Endodermal cell (in vitro differentiated cells): ENCODE measurements at regions not wholly inside any gene's neighbourhood (a gene's known extent, or its start where the extent isn't known, plus 50 kb on each side); places are given as distances from the start of the nearest gene placed in this dataset.
"Not testable (repeated sequence)": the region's sequence is repeated elsewhere in the genome, so short reads cannot be mapped to it uniquely, and the experiment has no call there.

Source experiments
- DNase-seq: peaks from one replicate; pipeline ENCODE4 v3.0.0-alpha.2; 2017
- H3K27ac ChIP-seq: 2 replicates; pipeline ENCODE4 v1.5.1; 2013; ENCODE audit warnings: mild to moderate bottlenecking, low read depth, low read length, moderate library complexity
- H3K27me3 ChIP-seq: 2 replicates; pipeline ENCODE4 v1.6.1; 2013; ENCODE audit warnings: mild to moderate bottlenecking, low read length, moderate library complexity; ENCODE audit not compliant: insufficient read depth, control insufficient read depth, poor library complexity, severe bottlenecking
- H3K36me3 ChIP-seq: 2 replicates; pipeline ENCODE4 v1.7.0; 2013; ENCODE audit warnings: mild to moderate bottlenecking, low read length, moderate library complexity; ENCODE audit not compliant: control insufficient read depth, insufficient read depth
- H3K4me1 ChIP-seq: one replicate; pipeline ENCODE4 v1.7.0; 2013; ENCODE audit warnings: low read length; ENCODE audit not compliant: control insufficient read depth, insufficient read depth
- H3K4me3 ChIP-seq: 2 replicates; pipeline ENCODE4 v1.5.1; 2013; ENCODE audit warnings: mild to moderate bottlenecking, low read length, moderate library complexity
- H3K9ac ChIP-seq: 2 replicates; pipeline ENCODE4 v1.6.1; 2013; ENCODE audit warnings: mild to moderate bottlenecking, low read length, moderate library complexity; ENCODE audit not compliant: poor library complexity, severe bottlenecking; ENCODE audit errors: extremely low read depth
- H3K9me3 ChIP-seq: 2 replicates; pipeline ENCODE4 v1.6.1; 2013; ENCODE audit warnings: mild to moderate bottlenecking, low read length, moderate library complexity; ENCODE audit not compliant: control insufficient read depth
- H3K27ac Mint-ChIP-seq: 2 replicates; pipeline ENCODE4 v1.8.0; 2020; ENCODE audit warnings: mixed read lengths
- H3K27me3 Mint-ChIP-seq: 2 replicates; pipeline ENCODE4 v1.8.0; 2021; ENCODE audit warnings: mild to moderate bottlenecking, mixed read lengths; ENCODE audit not compliant: insufficient read depth
- H3K36me3 Mint-ChIP-seq: 2 replicates; pipeline ENCODE4 v1.8.0; 2020; ENCODE audit warnings: low read depth, mixed read lengths
- H3K4me1 Mint-ChIP-seq: 2 replicates; pipeline ENCODE4 v1.8.0; 2020; ENCODE audit warnings: mixed read lengths
- H3K4me3 Mint-ChIP-seq: 2 replicates; pipeline ENCODE4 v1.8.0; 2020; ENCODE audit warnings: mild to moderate bottlenecking, moderate library complexity, mixed read lengths
- H3K9me3 Mint-ChIP-seq: 2 replicates; pipeline ENCODE4 v1.8.0; 2020; ENCODE audit warnings: mild to moderate bottlenecking, mixed read lengths
- CTCF ChIP-seq: fragments of 200-600 bp; sonication (generic); conservative IDR thresholded peaks from 2 replicates; pipeline ENCODE4 v1.5.0; 2021; ENCODE audit warnings: antibody characterized with exemption, mild to moderate bottlenecking
- WGBS, 2 experiments: methylation state at CpG; one replicate each; pipeline versions ENCODE4 v1.1.5 to v1.1.7; 2013; ENCODE audit warnings: missing lambda C conversion rate in 2 of 2, mixed read lengths in 1 of 2; ENCODE audit not compliant: insufficient coverage in 1 of 2, insufficient read length in 1 of 2; 5-methylcytosine and 5-hydroxymethylcytosine counted together

- H3K4me3 ChIP-seq: no peak overlapping the region
- no peak overlapping the region for H3K27ac ChIP-seq
- no peaks in the 10 kb centered on the region for H3K36me3 ChIP-seq
- no peak overlapping the region for H3K4me3 Mint-ChIP-seq
- no peaks in the 10 kb centered on the region for H3K9me3 ChIP-seq
- H3K4me1 Mint-ChIP-seq: no peaks in the 10 kb centered on the region
- H3K27me3 Mint-ChIP-seq: no peaks in the 10 kb centered on the region
- no peak overlapping the region for H3K27ac Mint-ChIP-seq
- H3K9me3 Mint-ChIP-seq: no peaks in the 10 kb centered on the region
- no peaks in the 10 kb centered on the region for H3K27me3 ChIP-seq
- H3K9ac ChIP-seq: no peak overlapping the region
- DNase-seq: no peak
- WGBS, 2 experiments: 0 to 34% methylated on average over 1 to 2 of the region's 2 CpGs
- TF ChIP-seq CTCF: no peak
- no peaks in the 10 kb centered on the region for H3K36me3 Mint-ChIP-seq
- H3K4me1 ChIP-seq: no peaks in the 10 kb centered on the region
Measured at GRCh38 chr21:35556536-35556935, 503.8 kb downstream of the SETD4 start.

- not testable (repeated sequence) for H3K27me3 Mint-ChIP-seq, H3K4me1 ChIP-seq, H3K27ac Mint-ChIP-seq, H3K27ac ChIP-seq, DNase-seq, H3K36me3 Mint-ChIP-seq, H3K9me3 Mint-ChIP-seq, H3K4me1 Mint-ChIP-seq, H3K9ac ChIP-seq, H3K27me3 ChIP-seq, H3K9me3 ChIP-seq, H3K4me3 ChIP-seq, H3K36me3 ChIP-seq, H3K4me3 Mint-ChIP-seq
- WGBS, 2 experiments: 98 to 100% methylated on average over 3 of the region's 3 CpGs
Measured at GRCh38 chr21:35552483-35552882, 503.4 kb upstream of the RUNX1 start.

DNA sequence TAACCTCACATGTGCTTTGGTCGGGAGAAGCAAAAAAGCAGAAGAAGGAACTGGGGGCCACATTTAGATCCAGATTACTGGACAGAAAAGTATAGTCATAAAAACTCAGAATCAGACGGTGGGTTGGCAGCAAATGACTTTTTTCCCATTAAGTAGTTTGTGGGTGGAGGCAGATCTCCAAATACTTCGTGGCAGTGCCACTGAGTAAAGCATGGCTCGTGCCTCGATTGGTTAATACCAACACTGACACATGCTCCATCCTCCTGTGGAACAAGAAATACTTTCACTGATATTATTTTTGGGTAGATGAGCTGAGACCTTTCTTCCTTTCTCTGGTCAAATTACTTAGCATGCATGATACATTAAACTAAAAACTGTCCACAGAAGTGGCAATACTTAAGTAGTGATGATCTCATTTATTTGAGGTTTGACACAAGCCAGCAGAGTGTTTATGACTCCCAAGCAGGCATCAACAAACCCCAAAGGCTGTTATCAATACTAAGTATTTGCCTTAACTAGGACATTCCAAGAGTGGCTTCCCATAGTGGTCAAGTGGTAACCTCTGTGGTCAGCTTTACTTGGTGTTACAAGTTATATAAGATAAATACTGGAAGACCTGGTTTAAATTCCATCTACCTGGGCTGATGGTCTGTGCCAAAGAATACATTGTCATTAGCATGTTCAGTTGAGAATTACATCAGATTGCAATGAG lies 500.0 kb upstream of the RUNX1 start:
- WGBS, 2 experiments: 90% methylated on average over 3 to 5 of the region's 5 CpGs

More for the DNA sequence above, 500.0 kb upstream of the RUNX1 start:
- Mint-ChIP-seq H3K27me3 (peaks cover 3% of the 10 kb centered on the region), H3K4me1 (no peaks in the 10 kb centered on the region), H3K9me3 (no peaks in the 10 kb centered on the region), H3K4me3 (no peak overlapping the region), H3K27ac (no peak overlapping the region), H3K36me3 (no peaks in the 10 kb centered on the region)
- H3K27ac ChIP-seq: no peak overlapping the region
- no peak for TF ChIP-seq CTCF
- H3K4me3 ChIP-seq: no peak overlapping the region
- DNase-seq: no peak
- no peaks in the 10 kb centered on the region for H3K36me3 ChIP-seq
- no peaks in the 10 kb centered on the region for H3K4me1 ChIP-seq
- no peaks in the 10 kb centered on the region for H3K9me3 ChIP-seq
- H3K9ac ChIP-seq: no peak overlapping the region
- H3K27me3 ChIP-seq: no peaks in the 10 kb centered on the region
